IMR-90 (cell line): ENCODE measurements at regions not wholly inside any gene's neighbourhood (a gene's known extent, or its start where the extent isn't known, plus 50 kb on each side); places are given as distances from the start of the nearest gene placed in this dataset.

ENCODE experiments used
- ATAC-seq: fragments of 200-7000 bp; cut with Tn5 transposase; 2 replicates; pipeline ENCODE4 v1.9.1; 2020; ENCODE audit warnings: low read depth, mild to moderate bottlenecking, moderate library complexity
- BruUV-seq: library from RNA; stranded (reverse); fragments of 400-500 nt; replicated peaks from 2 replicates; lab custom pipeline; 2021; lab: Mats Ljungman, UMichigan
- CTCF ChIA-PET: fragments of 300-600 bp; formaldehyde crosslinking; extraction: SDS; loops from one replicate; lab custom pipeline; 2021; ENCODE audit warnings: antibody characterized with exemption; lab: Yijun Ruan, JAX
- POLR2A ChIA-PET: fragments of 300-600 bp; sonication (Branson Sonifier 250); formaldehyde crosslinking; loops from one replicate; lab custom pipeline; 2022; ENCODE audit warnings: antibody characterized with exemption; ENCODE audit not compliant: unreplicated experiment; lab: Charles Lee
- DNase-seq: peaks from one replicate; pipeline ENCODE4 v3.0.0; 2013
- H2AFZ ChIP-seq: replicated peaks from 2 replicates; pipeline ENCODE3; 2013; ENCODE audit warnings: low read length, mild to moderate bottlenecking; ENCODE audit not compliant: poor library complexity
- H2AK5ac ChIP-seq: 2 replicates; pipeline ENCODE4 v1.6.1; 2013; ENCODE audit warnings: low read depth, low read length, inconsistent platforms
- H2AK9ac ChIP-seq: replicated peaks from 2 replicates; pipeline ENCODE3; 2013; ENCODE audit warnings: mild to moderate bottlenecking, low read depth, low read length, moderate library complexity; ENCODE audit not compliant: poor library complexity
- H2BK120ac ChIP-seq: 2 replicates; pipeline ENCODE4 v1.6.1; 2013; ENCODE audit warnings: low read depth, low read length, inconsistent platforms
- H2BK15ac ChIP-seq: 3 replicates; pipeline ENCODE4 v1.6.1; 2013; ENCODE audit warnings: low read depth, low read length, inconsistent platforms
- H2BK20ac ChIP-seq: 2 replicates; pipeline ENCODE4 v1.6.1; 2013; ENCODE audit warnings: low read depth, mild to moderate bottlenecking, inconsistent platforms, low read length, moderate library complexity
- H2BK5ac ChIP-seq: 2 replicates; pipeline ENCODE4 v1.6.1; 2013; ENCODE audit warnings: mild to moderate bottlenecking, low read depth, low read length, inconsistent platforms; ENCODE audit not compliant: poor library complexity, severe bottlenecking
- H3K14ac ChIP-seq: replicated peaks from 2 replicates; pipeline ENCODE4 v1.6.1; 2013; ENCODE audit warnings: low read depth, low read length, inconsistent platforms
- H3K18ac ChIP-seq: 2 replicates; pipeline ENCODE4 v1.6.1; 2013; ENCODE audit warnings: low read depth, low read length, control low read depth
- H3K23ac ChIP-seq: 2 replicates; pipeline ENCODE4 v1.6.1; 2013; ENCODE audit warnings: low read depth, low read length, inconsistent platforms
- H3K27ac ChIP-seq: 2 replicates; pipeline ENCODE4 v1.5.1; 2013; ENCODE audit warnings: mild to moderate bottlenecking, control low read depth, low read length; ENCODE audit not compliant: insufficient read depth
- H3K27me3 ChIP-seq: 2 replicates; pipeline ENCODE4 v1.6.1; 2013; ENCODE audit warnings: low read length; ENCODE audit not compliant: control insufficient read depth, insufficient read depth
- H3K36me3 ChIP-seq: 2 replicates; pipeline ENCODE4 v1.6.1; 2013; ENCODE audit warnings: low read length, mixed read lengths; ENCODE audit not compliant: control insufficient read depth, insufficient read depth
- H3K4ac ChIP-seq: 2 replicates; pipeline ENCODE4 v1.6.1; 2013; ENCODE audit warnings: low read depth, low read length, inconsistent platforms
- H3K4me1 ChIP-seq: 2 replicates; pipeline ENCODE4 v1.6.1; 2013; ENCODE audit warnings: low read length, mixed read lengths; ENCODE audit not compliant: control insufficient read depth, insufficient read depth
- H3K4me2 ChIP-seq: 2 replicates; pipeline ENCODE4 v1.6.1; 2013; ENCODE audit warnings: low read depth, mild to moderate bottlenecking, control low read depth, low read length, moderate library complexity
- H3K4me3 ChIP-seq: 2 replicates; pipeline ENCODE4 v1.5.1; 2013; ENCODE audit warnings: low read depth, mild to moderate bottlenecking, control low read depth, low read length, moderate library complexity; ENCODE audit not compliant: insufficient read depth
- H3K56ac ChIP-seq: 2 replicates; pipeline ENCODE4 v1.6.1; 2013; ENCODE audit warnings: low read length, inconsistent platforms; ENCODE audit not compliant: insufficient read depth; ENCODE audit errors: extremely low read depth
- H3K79me1 ChIP-seq, 2 experiments: 2 replicates each; pipeline ENCODE4 v1.6.1; 2013; ENCODE audit warnings: low read length in 2 of 2, inconsistent platforms in 1 of 2, low read depth in 1 of 2
- H3K9ac ChIP-seq: 2 replicates; pipeline ENCODE4 v1.6.1; 2013; ENCODE audit warnings: low read depth, low read length, control low read depth
- H3K9me1 ChIP-seq: 2 replicates; pipeline ENCODE4 v1.6.1; 2013; ENCODE audit warnings: low read length, inconsistent platforms; ENCODE audit not compliant: insufficient read depth
- H3K9me3 ChIP-seq: 2 replicates; pipeline ENCODE4 v1.6.1; 2013; ENCODE audit warnings: low read length; ENCODE audit not compliant: control insufficient read depth, insufficient read depth
- H4K20me1 ChIP-seq: 2 replicates; pipeline ENCODE4 v1.6.1; 2013; ENCODE audit warnings: low read length, inconsistent platforms; ENCODE audit not compliant: insufficient read depth
- H4K5ac ChIP-seq: 2 replicates; pipeline ENCODE4 v1.6.1; 2013; ENCODE audit warnings: mild to moderate bottlenecking, low read depth, low read length, control low read depth
- H4K8ac ChIP-seq, 2 experiments: 2 replicates each; pipeline ENCODE4 v1.6.1; 2013; ENCODE audit warnings: low read depth in 2 of 2, low read length in 2 of 2, control low read depth in 1 of 2, inconsistent platforms in 1 of 2
- H4K91ac ChIP-seq: 2 replicates; pipeline ENCODE4 v1.6.1; 2013; ENCODE audit warnings: low read depth, low read length, inconsistent platforms; ENCODE audit not compliant: insufficient read depth
- BHLHE40 ChIP-seq: fragments of 150-350 bp; IDR thresholded peaks from 2 replicates; pipeline ENCODE4 v1.6.1; 2016; ENCODE audit warnings: mild to moderate bottlenecking, low read depth, low read length
- CEBPB ChIP-seq: IDR thresholded peaks from 2 replicates; pipeline ENCODE4 v1.6.1; 2012; ENCODE audit warnings: low read depth, low read length, improper control_type of control experiment
- CHD1 ChIP-seq: IDR thresholded peaks from 2 replicates; pipeline ENCODE4 v1.6.1; 2012; ENCODE audit warnings: low read depth, low read length, improper control_type of control experiment
- MAFK ChIP-seq: IDR thresholded peaks from 2 replicates; pipeline ENCODE4 v1.6.1; 2012; ENCODE audit warnings: low read depth, low read length, improper control_type of control experiment
- MAZ ChIP-seq: IDR thresholded peaks from 2 replicates; pipeline ENCODE4 v1.6.1; 2012; ENCODE audit warnings: low read depth, mild to moderate bottlenecking, low read length, improper control_type of control experiment, moderate library complexity, borderline replicate concordance
- MXI1 ChIP-seq: IDR thresholded peaks from 2 replicates; pipeline ENCODE4 v1.6.1; 2012; ENCODE audit warnings: low read depth, mild to moderate bottlenecking, low read length, moderate library complexity, borderline replicate concordance
- NFE2L2 ChIP-seq: fragments of 150-350 bp; IDR thresholded peaks from 2 replicates; pipeline ENCODE4 v1.6.1; 2016; ENCODE audit warnings: low read depth, mild to moderate bottlenecking, low read length
- POLR2A ChIP-seq: IDR thresholded peaks from 2 replicates; pipeline ENCODE4 v1.6.1; 2012; ENCODE audit warnings: mild to moderate bottlenecking, low read depth, low read length
- RAD21 ChIP-seq: IDR thresholded peaks from 2 replicates; pipeline ENCODE4 v1.6.1; 2012; ENCODE audit warnings: low read length, improper control_type of control experiment
- RCOR1 ChIP-seq: IDR thresholded peaks from 2 replicates; pipeline ENCODE4 v1.6.1; 2012; ENCODE audit warnings: mild to moderate bottlenecking, low read length, improper control_type of control experiment; ENCODE audit not compliant: insufficient replicate concordance
- RFX5 ChIP-seq: IDR thresholded peaks from 2 replicates; pipeline ENCODE4 v1.8.0; 2012; ENCODE audit warnings: low read depth, mild to moderate bottlenecking, low read length, moderate library complexity
- SMC3 ChIP-seq: fragments of 150-350 bp; IDR thresholded peaks from 2 replicates; pipeline ENCODE4 v1.6.1; 2016; ENCODE audit warnings: low read depth, mild to moderate bottlenecking, antibody characterized with exemption, low read length, moderate library complexity
- WGBS, 2 experiments: methylation state at CpG; one replicate each; pipeline versions ENCODE4 v1.1.5 to v1.1.7; 2013; ENCODE audit warnings: missing lambda C conversion rate in 2 of 2; ENCODE audit not compliant: insufficient read length in 1 of 2; ENCODE audit errors: extremely low coverage in 2 of 2; 5-methylcytosine and 5-hydroxymethylcytosine counted together
- dilution Hi-C: fragments of 300-500 bp; cut with HindIII; formaldehyde crosslinking; loops from one replicate; pipeline ENCODE4 v1.14.3; 2018; ENCODE audit warnings: low sequenced_read_pairs; ENCODE audit not compliant: unreplicated experiment
- in situ Hi-C: fragments of 300-500 bp; cut with MboI; formaldehyde crosslinking; loops from 3 replicates; pipeline ENCODE4 v1.14.3; 2019; ENCODE audit warnings: low sequenced_read_pairs, inconsistent platforms, mixed read lengths
- intact Hi-C: fragments of 100-400 bp; cut with micrococcal nuclease; formaldehyde crosslinking; loops from 2 replicates; pipeline ENCODE4 v1.10.0; 2022
- TF ChIP-seq, protein P1 (sequence below): conservative IDR thresholded peaks from 2 replicates; pipeline ENCODE4 v1.5.1; 2012; ENCODE audit warnings: mild to moderate bottlenecking, low read depth, low read length, improper control_type of control experiment
- TF ChIP-seq, protein P2 (sequence below): fragments of 150-350 bp; IDR thresholded peaks from 2 replicates; pipeline ENCODE4 v1.6.1; 2017; ENCODE audit warnings: mild to moderate bottlenecking, antibody characterized with exemption, low read length, low read depth

DNA sequence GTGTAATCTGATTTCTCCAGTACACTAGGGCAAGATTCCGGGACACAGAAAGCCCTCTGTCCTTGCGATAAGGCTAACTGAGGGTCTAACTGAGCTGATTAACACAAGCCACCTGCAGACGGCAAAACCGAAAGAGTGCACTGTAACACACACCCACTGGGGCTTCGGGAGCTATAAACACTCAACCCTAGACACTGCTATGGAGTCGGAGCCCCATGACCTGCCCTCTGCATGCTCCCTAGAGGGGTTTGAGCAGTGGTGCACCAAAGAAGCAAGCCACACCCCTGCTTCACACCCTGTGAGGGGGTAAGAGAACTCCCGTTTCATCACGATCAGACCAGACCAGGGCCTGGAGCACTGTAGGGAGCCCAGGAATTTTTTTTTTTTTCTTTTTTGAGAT is 72.4 kb downstream of the DMRTA2 start:
- no peak overlapping the region for H3K9ac ChIP-seq
- H2BK15ac ChIP-seq: no peak overlapping the region
- ChIA-PET POLR2A (no interaction called here), CTCF (no interaction called here)
- WGBS, 2 experiments: 73% methylated on average over 3 of the region's 8 CpGs; no CpG with 5 or more reads in 1 of the 2 experiments
- H2BK20ac ChIP-seq: no peak overlapping the region
- dilution Hi-C loops: no loop called here
- H2BK120ac ChIP-seq: no peak overlapping the region
- H3K79me1 ChIP-seq: no peaks in the 10 kb centered on the region
- no peak overlapping the region for H4K91ac ChIP-seq
- H3K23ac ChIP-seq: no peak overlapping the region
- H3K18ac ChIP-seq: no peak overlapping the region
- no peak overlapping the region for H4K5ac ChIP-seq
- H3K36me3 ChIP-seq: no peaks in the 10 kb centered on the region
- intact Hi-C loops: no loop called here
- no peak overlapping the region for H3K4ac ChIP-seq
- H2BK5ac ChIP-seq: no peak overlapping the region
- no TSS peak for BruUV-seq
- H3K9me1 ChIP-seq: no peaks in the 10 kb centered on the region
- ATAC-seq (no peak), DNase-seq (no peak)
- TF ChIP-seq CHD1 (no peak), RCOR1 (no peak), POLR2A (no peak), RAD21 (no peak), MXI1 (no peak), RFX5 (no peak), MAZ (no peak), BHLHE40 (no peak), CEBPB (no peak), NFE2L2 (no peak), MAFK (no peak), SMC3 (no peak)
- TF ChIP-seq, protein P1, sequence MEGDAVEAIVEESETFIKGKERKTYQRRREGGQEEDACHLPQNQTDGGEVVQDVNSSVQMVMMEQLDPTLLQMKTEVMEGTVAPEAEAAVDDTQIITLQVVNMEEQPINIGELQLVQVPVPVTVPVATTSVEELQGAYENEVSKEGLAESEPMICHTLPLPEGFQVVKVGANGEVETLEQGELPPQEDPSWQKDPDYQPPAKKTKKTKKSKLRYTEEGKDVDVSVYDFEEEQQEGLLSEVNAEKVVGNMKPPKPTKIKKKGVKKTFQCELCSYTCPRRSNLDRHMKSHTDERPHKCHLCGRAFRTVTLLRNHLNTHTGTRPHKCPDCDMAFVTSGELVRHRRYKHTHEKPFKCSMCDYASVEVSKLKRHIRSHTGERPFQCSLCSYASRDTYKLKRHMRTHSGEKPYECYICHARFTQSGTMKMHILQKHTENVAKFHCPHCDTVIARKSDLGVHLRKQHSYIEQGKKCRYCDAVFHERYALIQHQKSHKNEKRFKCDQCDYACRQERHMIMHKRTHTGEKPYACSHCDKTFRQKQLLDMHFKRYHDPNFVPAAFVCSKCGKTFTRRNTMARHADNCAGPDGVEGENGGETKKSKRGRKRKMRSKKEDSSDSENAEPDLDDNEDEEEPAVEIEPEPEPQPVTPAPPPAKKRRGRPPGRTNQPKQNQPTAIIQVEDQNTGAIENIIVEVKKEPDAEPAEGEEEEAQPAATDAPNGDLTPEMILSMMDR: no peak
- TF ChIP-seq, protein P2, sequence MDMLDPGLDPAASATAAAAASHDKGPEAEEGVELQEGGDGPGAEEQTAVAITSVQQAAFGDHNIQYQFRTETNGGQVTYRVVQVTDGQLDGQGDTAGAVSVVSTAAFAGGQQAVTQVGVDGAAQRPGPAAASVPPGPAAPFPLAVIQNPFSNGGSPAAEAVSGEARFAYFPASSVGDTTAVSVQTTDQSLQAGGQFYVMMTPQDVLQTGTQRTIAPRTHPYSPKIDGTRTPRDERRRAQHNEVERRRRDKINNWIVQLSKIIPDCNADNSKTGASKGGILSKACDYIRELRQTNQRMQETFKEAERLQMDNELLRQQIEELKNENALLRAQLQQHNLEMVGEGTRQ: no peak
- in situ Hi-C loops: loop anchor here (25.0 kb wide), 1 partner anchor 836 kb away; no protein-coding TSS in a partner anchor
- H3K14ac ChIP-seq: no peak overlapping the region
- no peak overlapping the region for H3K4me2 ChIP-seq
- H2AK5ac ChIP-seq: no peak overlapping the region
- H3K27me3 ChIP-seq: no peaks in the 10 kb centered on the region
- H3K56ac ChIP-seq: no peak overlapping the region
- H3K4me1 ChIP-seq: no peaks in the 10 kb centered on the region
- H3K9me3 ChIP-seq: no peaks in the 10 kb centered on the region
- no peak overlapping the region for H3K27ac ChIP-seq
- H4K20me1 ChIP-seq: no peaks in the 10 kb centered on the region
- H4K8ac ChIP-seq: no peak overlapping the region
- H2AK9ac ChIP-seq: no peak overlapping the region
- H3K4me3 ChIP-seq: no peak overlapping the region
- H2AFZ ChIP-seq: no peak overlapping the region
